Transverse colon (tissue), 4 donors: ENCODE measurements at regions not wholly inside any gene's neighbourhood (a gene's known extent, or its start where the extent isn't known, plus 50 kb on each side); places are given as distances from the start of the nearest gene placed in this dataset.

Experiments used
- DNase-seq: peaks from one replicate; pipeline ENCODE4 v3.0.0-alpha.2; 2019
- H3K27ac ChIP-seq, 4 donors: fragments of 200-600 bp; sonication (generic); 2 replicates each; pipeline ENCODE4 v1.5.1; 2016 to 2018; ENCODE audit warnings: inconsistent platforms in 4 of 4
- H3K27me3 ChIP-seq: fragments of 200-600 bp; sonication (generic); 2 replicates; pipeline ENCODE4 v1.5.1; 2017; ENCODE audit warnings: inconsistent platforms
- H3K36me3 ChIP-seq, 4 donors: fragments of 200-600 bp; sonication (generic); 2 replicates each; pipeline ENCODE4 v1.5.1; 2017 to 2019; ENCODE audit warnings: inconsistent platforms in 4 of 4
- H3K4me1 ChIP-seq, 4 donors: fragments of 200-600 bp; sonication (generic); 2 replicates each; pipeline ENCODE4 v1.5.1; 2017 to 2020; ENCODE audit warnings: inconsistent platforms in 4 of 4
- H3K4me3 ChIP-seq, 4 donors: fragments of 200-600 bp; sonication (generic); 1 replicate in 1 of 4; 2 replicates in 3 of 4; pipeline versions ENCODE4 v1.5.1 to v1.6.1; 2017 to 2019; ENCODE audit warnings: inconsistent platforms in 4 of 4
- H3K9me3 ChIP-seq, 2 donors: fragments of 200-600 bp; sonication (generic); 2 replicates each; pipeline ENCODE4 v1.5.1; 2017 to 2019; ENCODE audit warnings: inconsistent platforms in 2 of 2
- EP300 ChIP-seq: sonication (generic); formaldehyde crosslinking; IDR thresholded peaks from one replicate; pipeline ENCODE4 v1.6.1; 2017; ENCODE audit warnings: antibody characterized with exemption, low read depth
- POLR2A ChIP-seq: fragments of 450-650 bp; IDR thresholded peaks from one replicate; pipeline ENCODE4 v1.6.1; 2016; ENCODE audit warnings: antibody characterized with exemption, mild to moderate bottlenecking, moderate library complexity
- POLR2AphosphoS5 ChIP-seq, 3 donors: sonication (generic); formaldehyde crosslinking; IDR thresholded peaks; one replicate each; pipeline ENCODE4 v1.6.1; 2016; ENCODE audit warnings: antibody characterized with exemption in 3 of 3
- WGBS, 2 donors: methylation state at CpG; one replicate each; pipeline ENCODE4 v1.1.5; 2018; ENCODE audit warnings: low coverage in 1 of 2; 5-methylcytosine and 5-hydroxymethylcytosine counted together
- in situ Hi-C, 4 donors: fragments of 200-750 bp; cut with MboI; loops; one replicate each; pipeline versions ENCODE4 v1.15.0 to v1.15.1; 2017; ENCODE audit warnings: low sequenced_read_pairs in 3 of 4, low pct_ligation_motif_present in 1 of 4, low pct_unique_long_range_greater_than_20kb in 1 of 4
- intact Hi-C: fragments of 100-400 bp; cut with DNase I; formaldehyde crosslinking; loops from one replicate; pipeline ENCODE4 v1.15.1; 2023; ENCODE audit warnings: low total_unique reads
- TF ChIP-seq, protein P1 (sequence below), 5 experiments: fragments of 200-600 bp in 3 of 5; fragments of 450-650 bp in 2 of 5; sonication (generic) in 3 of 5; IDR thresholded peaks; 1 replicate in 2 of 5; 2 replicates in 3 of 5; pipeline ENCODE4 v1.5.1; 2016 to 2017; ENCODE audit warnings: antibody characterized with exemption in 5 of 5, inconsistent platforms in 3 of 5, mild to moderate bottlenecking in 2 of 5, moderate library complexity in 1 of 5

DNA sequence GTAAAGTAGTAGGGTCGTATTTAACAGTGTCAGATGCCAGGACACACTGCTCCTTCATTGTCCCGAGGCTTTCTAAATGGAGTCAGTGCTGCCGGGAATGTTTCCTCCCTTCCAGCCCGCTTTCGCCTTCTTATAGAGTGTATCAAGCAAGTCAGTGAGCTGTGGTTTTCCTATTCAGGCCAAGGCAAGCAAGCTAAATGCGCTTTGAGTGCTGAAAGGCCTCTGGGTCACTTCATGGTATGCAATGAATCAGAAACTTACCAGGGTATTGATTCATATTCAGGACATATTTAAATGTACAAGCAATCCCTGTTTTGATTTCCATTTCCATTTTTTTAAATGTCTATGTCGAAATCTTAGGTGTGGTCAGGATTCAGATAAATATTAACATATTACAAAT is 327.9 kb upstream of the SOX9 start:
- Histone ChIP-seq H3K27me3 (no peaks in the 10 kb centered on the region), H3K4me1 (no peaks in the 10 kb centered on the region), H3K9me3 (no peaks in the 10 kb centered on the region), H3K27ac (no peak overlapping the region), H3K4me3 (no peak overlapping the region), H3K36me3 (no peaks in the 10 kb centered on the region)
- TF ChIP-seq, protein P1, sequence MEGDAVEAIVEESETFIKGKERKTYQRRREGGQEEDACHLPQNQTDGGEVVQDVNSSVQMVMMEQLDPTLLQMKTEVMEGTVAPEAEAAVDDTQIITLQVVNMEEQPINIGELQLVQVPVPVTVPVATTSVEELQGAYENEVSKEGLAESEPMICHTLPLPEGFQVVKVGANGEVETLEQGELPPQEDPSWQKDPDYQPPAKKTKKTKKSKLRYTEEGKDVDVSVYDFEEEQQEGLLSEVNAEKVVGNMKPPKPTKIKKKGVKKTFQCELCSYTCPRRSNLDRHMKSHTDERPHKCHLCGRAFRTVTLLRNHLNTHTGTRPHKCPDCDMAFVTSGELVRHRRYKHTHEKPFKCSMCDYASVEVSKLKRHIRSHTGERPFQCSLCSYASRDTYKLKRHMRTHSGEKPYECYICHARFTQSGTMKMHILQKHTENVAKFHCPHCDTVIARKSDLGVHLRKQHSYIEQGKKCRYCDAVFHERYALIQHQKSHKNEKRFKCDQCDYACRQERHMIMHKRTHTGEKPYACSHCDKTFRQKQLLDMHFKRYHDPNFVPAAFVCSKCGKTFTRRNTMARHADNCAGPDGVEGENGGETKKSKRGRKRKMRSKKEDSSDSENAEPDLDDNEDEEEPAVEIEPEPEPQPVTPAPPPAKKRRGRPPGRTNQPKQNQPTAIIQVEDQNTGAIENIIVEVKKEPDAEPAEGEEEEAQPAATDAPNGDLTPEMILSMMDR (IDR thresholded peaks at IDR 0.05) = no peak
- 69 to 77% methylated on average over 5 to 7 of the region's 7 CpGs for WGBS, 2 donors
- in situ Hi-C loops = no loop called here
- DNase-seq = no peak
- intact Hi-C loops = no loop called here

DNA sequence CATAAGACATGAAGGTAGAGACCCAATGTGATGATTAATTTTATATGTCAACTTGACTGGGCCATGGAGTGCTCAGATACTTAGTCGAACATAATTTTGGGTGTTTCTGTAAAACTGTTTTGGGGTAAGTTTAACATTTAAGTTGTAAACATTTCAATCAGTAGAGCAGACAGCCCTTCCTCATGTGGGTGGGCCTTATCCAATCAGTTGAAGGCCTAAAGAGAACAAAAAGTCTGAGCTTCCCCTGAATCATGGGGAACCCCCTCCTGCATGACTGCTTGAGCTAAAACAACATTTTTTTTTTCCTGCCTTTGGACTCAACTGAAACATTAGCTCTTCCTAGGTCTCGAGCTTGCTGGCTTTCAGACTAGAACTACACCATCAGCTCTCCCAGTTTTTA is 327.3 kb upstream of the SOX9 start:
- Histone ChIP-seq H3K36me3 (no peaks in the 10 kb centered on the region), H3K27me3 (no peaks in the 10 kb centered on the region), H3K9me3 (no peaks in the 10 kb centered on the region), H3K27ac (no peak overlapping the region), H3K4me1 (no peaks in the 10 kb centered on the region), H3K4me3 (no peak overlapping the region)
- 72 to 77% methylated on average over 2 of the region's 2 CpGs for WGBS, 2 donors
- TF ChIP-seq, protein P1 (IDR thresholded peaks at IDR 0.05) = no peak
- TF ChIP-seq POLR2A = no peak
- no peak for TF ChIP-seq EP300
- TF ChIP-seq POLR2AphosphoS5 (IDR thresholded peaks at IDR 0.05) = no peak
- DNase-seq = no peak
- intact Hi-C loops = no loop called here
- in situ Hi-C loops = no loop called here

DNA sequence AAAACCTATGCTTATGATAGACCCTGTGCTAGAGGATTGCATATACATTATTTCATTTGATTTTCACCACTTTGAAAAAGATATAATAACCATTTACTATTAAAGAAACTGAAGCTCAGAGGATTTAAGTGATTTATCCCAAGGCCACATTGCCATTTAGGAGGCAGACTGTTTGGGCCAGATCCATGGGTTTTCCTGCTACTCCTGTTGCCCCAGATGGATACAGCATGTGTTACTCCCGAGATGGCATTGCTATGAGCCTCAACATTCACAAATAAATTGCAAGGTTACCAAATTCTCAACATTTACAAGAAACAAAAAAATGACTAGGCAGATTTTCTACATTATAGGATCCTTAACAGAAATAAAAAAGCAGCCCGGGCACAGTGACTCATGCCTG is 322.1 kb upstream of the SOX9 start:
- WGBS, 2 donors = 83 to 94% methylated on average over 2 of the region's 2 CpGs
- no peak for DNase-seq
- Histone ChIP-seq H3K4me3 (no peak overlapping the region), H3K36me3 (no peaks in the 10 kb centered on the region), H3K27ac (no peak overlapping the region), H3K4me1 (no peaks in the 10 kb centered on the region), H3K9me3 (no peaks in the 10 kb centered on the region), H3K27me3 (no peaks in the 10 kb centered on the region)
- intact Hi-C loops (no loop called here), in situ Hi-C loops (no loop called here)
- TF ChIP-seq POLR2AphosphoS5 (IDR thresholded peaks at IDR 0.05) = no peak
- TF ChIP-seq, protein P1 (IDR thresholded peaks at IDR 0.05) = no peak
- no peak for TF ChIP-seq POLR2A
- no peak for TF ChIP-seq EP300

DNA sequence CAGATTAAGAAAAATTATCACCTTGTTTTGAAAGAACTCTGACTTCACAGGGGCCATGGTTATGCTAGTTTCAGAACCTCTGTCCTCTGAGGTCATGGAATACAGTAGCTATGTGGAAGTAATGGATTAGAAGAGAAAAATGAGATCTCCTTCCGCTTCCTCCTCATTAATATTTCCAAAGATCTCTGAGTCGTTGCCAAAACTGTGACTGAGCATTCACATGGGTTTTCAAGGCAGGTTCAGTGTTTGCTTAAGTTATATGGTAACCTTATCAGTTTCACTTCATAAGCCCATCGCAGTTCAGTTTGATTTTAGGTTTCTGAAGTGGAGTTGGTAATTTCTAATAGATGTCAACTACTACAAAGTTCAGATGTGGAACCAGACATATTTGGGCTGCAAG is 321.2 kb upstream of the SOX9 start:
- DNase-seq = no peak
- Histone ChIP-seq H3K27me3 (no peaks in the 10 kb centered on the region), H3K27ac (no peak overlapping the region), H3K36me3 (no peaks in the 10 kb centered on the region), H3K9me3 (no peaks in the 10 kb centered on the region), H3K4me1 (no peaks in the 10 kb centered on the region), H3K4me3 (no peak overlapping the region)
- intact Hi-C loops = no loop called here
- WGBS, 2 donors = 74 to 79% methylated on average over 3 of the region's 3 CpGs
- TF ChIP-seq POLR2AphosphoS5 (IDR thresholded peaks at IDR 0.05) = no peak
- TF ChIP-seq POLR2A = no peak
- TF ChIP-seq EP300 = no peak
- TF ChIP-seq, protein P1 (IDR thresholded peaks at IDR 0.05) = no peak
- in situ Hi-C loops = loop anchor here in 1 of 4 donors (25.0 kb wide), 1 partner anchor 87 kb away; no protein-coding TSS in a partner anchor
